Fibroblast of villous mesenchyme (primary cell): ENCODE measurements at regions not wholly inside any gene's neighbourhood (a gene's known extent, or its start where the extent isn't known, plus 50 kb on each side); places are given as distances from the start of the nearest gene placed in this dataset.

Source experiments
- DNase-seq: peaks from one replicate; pipeline ENCODE4 v3.0.0-alpha.2; 2010; ENCODE audit warnings: low read depth
- H3K4me3 ChIP-seq: 2 replicates; pipeline ENCODE4 v1.5.1; 2011; ENCODE audit warnings: low read depth, mild to moderate bottlenecking, low read length
- CTCF ChIP-seq: IDR thresholded peaks from 2 replicates; pipeline ENCODE4 v1.5.1; 2012; ENCODE audit warnings: low read depth, mild to moderate bottlenecking, low read length; ENCODE audit not compliant: insufficient read depth

- no peak for TF ChIP-seq CTCF
- DNase-seq, result no peak
- H3K4me3 ChIP-seq, result no peak overlapping the region
Measured at GRCh38 chr18:67932271-67932670, 415.8 kb upstream of the DSEL start.

- DNase-seq, result no peak
- TF ChIP-seq CTCF, result no peak
- no peak overlapping the region for H3K4me3 ChIP-seq
Measured at GRCh38 chr18:67926929-67927864, 410.7 kb upstream of the DSEL start.

GRCh38 chr18:67924656-67925055, 408.1 kb upstream of the DSEL start:
- no peak for TF ChIP-seq CTCF
- H3K4me3 ChIP-seq, result no peak overlapping the region
- no peak for DNase-seq

DNA sequence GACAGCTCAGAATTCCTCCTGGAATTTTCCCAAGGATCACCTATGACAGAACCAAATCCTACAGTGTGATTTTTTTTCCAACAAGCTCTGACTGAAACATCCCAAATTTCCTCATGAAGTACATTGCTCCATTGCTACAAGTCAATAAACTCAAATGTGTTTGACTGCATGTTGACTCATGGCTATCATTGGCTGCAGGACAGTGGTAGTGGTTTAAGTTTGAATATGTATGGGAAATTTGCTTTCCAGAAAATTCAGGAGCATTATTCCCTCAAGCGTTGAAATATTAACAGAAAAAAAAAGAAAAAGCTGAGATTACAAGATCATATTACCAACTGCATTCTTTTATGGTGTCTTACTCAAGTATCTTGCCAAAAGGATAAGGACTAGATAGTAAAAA, 402.8 kb upstream of the DSEL start:
- H3K4me3 ChIP-seq, result no peak overlapping the region
- DNase-seq, result no peak
- TF ChIP-seq CTCF, result no peak

- no peak for TF ChIP-seq CTCF
- DNase-seq, result no peak
- H3K4me3 ChIP-seq, result no peak overlapping the region
Measured at GRCh38 chr18:67916097-67916496, 399.6 kb upstream of the DSEL start.

GRCh38 chr18:67913040-67913439, 396.5 kb upstream of the DSEL start:
- no peak overlapping the region for H3K4me3 ChIP-seq
- DNase-seq, result no peak
- no peak for TF ChIP-seq CTCF
